ENCODE measurements at regions not wholly inside any gene's neighbourhood (a gene's known extent, or its start where the extent isn't known, plus 50 kb on each side); places are given as distances from the start of the nearest gene placed in this dataset.

DNA sequence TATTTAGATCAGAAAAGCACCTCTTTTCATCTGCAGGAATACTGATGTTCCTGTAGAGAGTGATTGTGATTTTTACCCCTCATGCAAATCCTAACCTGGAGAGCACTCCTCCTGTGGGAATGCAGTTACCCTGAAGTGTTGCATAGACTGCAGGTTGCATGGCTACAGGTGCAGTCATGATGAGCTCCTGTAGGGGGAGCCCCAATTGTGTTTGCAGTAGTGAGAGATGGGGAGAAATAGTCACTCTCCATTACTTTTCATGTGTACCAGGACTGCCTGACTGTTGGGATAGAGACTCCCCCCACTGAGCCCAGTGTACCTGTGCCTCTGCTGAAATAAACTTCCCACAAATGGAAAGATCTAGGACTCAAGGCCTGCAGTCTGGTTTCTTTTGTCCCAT lies 1086.5 kb downstream of the SLC6A15 start:
- peak; percentile 71 for TF ChIP-seq CTCF (IDR thresholded peaks at IDR 0.05)
- no peak for TF ChIP-seq EZH2 (IDR thresholded peaks at IDR 0.05)
- no peak for TF ChIP-seq EZH2phosphoT487 (IDR thresholded peaks at IDR 0.05)

All from neural progenitor cell (in vitro differentiated cells).